WTC11 (cell line): ENCODE measurements at regions not wholly inside any gene's neighbourhood (a gene's known extent, or its start where the extent isn't known, plus 50 kb on each side); places are given as distances from the start of the nearest gene placed in this dataset.

Experiments used
- ATAC-seq: fragments of 200-7000 bp; cut with Tn5 transposase; 2 replicates; pipeline ENCODE4 v1.10.0; 2021; ENCODE audit warnings: mild to moderate bottlenecking, moderate library complexity
- CTCF ChIA-PET: fragments of 300-600 bp; sonication (Branson Sonifier 250); formaldehyde crosslinking; loops from one replicate; lab custom pipeline; 2021; ENCODE audit warnings: antibody characterized with exemption; lab: Charles Lee
- POLR2A ChIA-PET: fragments of 350-600 bp; sonication (Branson Sonifier 250); formaldehyde crosslinking; loops from one replicate; lab custom pipeline; 2021; ENCODE audit warnings: antibody characterized with exemption; lab: Charles Lee
- DNase-seq: peaks from one replicate; pipeline ENCODE4 v3.0.0; 2021; ENCODE audit warnings: low spot score
- H3K27ac Mint-ChIP-seq: 2 replicates; pipeline ENCODE4 v1.8.0; 2021; ENCODE audit warnings: mixed read lengths
- H3K27me3 Mint-ChIP-seq: 2 replicates; pipeline ENCODE4 v1.8.0; 2021; ENCODE audit warnings: low read depth, mild to moderate bottlenecking, moderate library complexity, mixed read lengths
- H3K36me3 Mint-ChIP-seq: 2 replicates; pipeline ENCODE4 v1.8.0; 2021; ENCODE audit warnings: mixed read lengths
- H3K4me1 Mint-ChIP-seq: 2 replicates; pipeline ENCODE4 v1.8.0; 2022; ENCODE audit warnings: mixed read lengths
- H3K4me3 Mint-ChIP-seq: 2 replicates; pipeline ENCODE4 v1.8.0; 2021; ENCODE audit warnings: mild to moderate bottlenecking, moderate library complexity, mixed read lengths
- H3K9me3 Mint-ChIP-seq: 2 replicates; pipeline ENCODE4 v1.8.0; 2021; ENCODE audit warnings: mixed read lengths
- ATF1 ChIP-seq: sonication (generic); formaldehyde crosslinking; IDR thresholded peaks from 2 replicates; pipeline ENCODE4 v1.8.1; 2023; ENCODE audit warnings: mild to moderate bottlenecking, moderate library complexity, missing genetic modification reagents
- ATF2 ChIP-seq: sonication (generic); formaldehyde crosslinking; IDR thresholded peaks from 2 replicates; pipeline ENCODE4 v1.8.1; 2022; ENCODE audit warnings: low read depth, missing genetic modification reagents, borderline replicate concordance
- E2F4 ChIP-seq: sonication (generic); formaldehyde crosslinking; IDR thresholded peaks from 2 replicates; pipeline ENCODE4 v1.8.1; 2022; ENCODE audit warnings: low read depth, mild to moderate bottlenecking, moderate library complexity, missing genetic modification reagents, borderline replicate concordance
- ELF4 ChIP-seq: sonication (generic); formaldehyde crosslinking; IDR thresholded peaks from 2 replicates; pipeline ENCODE4 v1.8.1; 2022; ENCODE audit warnings: low read depth, mild to moderate bottlenecking, moderate library complexity, missing genetic modification reagents
- FOXP1 ChIP-seq: sonication (generic); formaldehyde crosslinking; IDR thresholded peaks from 2 replicates; pipeline ENCODE4 v1.8.0; 2022; ENCODE audit warnings: missing genetic modification reagents, mild to moderate bottlenecking, moderate library complexity, borderline replicate concordance
- HMGA2 ChIP-seq: fragments of 250-450 bp; sonication (Bioruptor Pico); IDR thresholded peaks from 2 replicates; pipeline ENCODE4 v1.4.0; 2021; ENCODE audit warnings: mild to moderate bottlenecking, moderate library complexity
- IRF1 ChIP-seq: sonication (generic); formaldehyde crosslinking; IDR thresholded peaks from 2 replicates; pipeline ENCODE4 v1.8.0; 2023; ENCODE audit warnings: missing genetic modification reagents
- MLX ChIP-seq: sonication (generic); formaldehyde crosslinking; IDR thresholded peaks from 2 replicates; pipeline ENCODE4 v1.8.1; 2023; ENCODE audit warnings: mild to moderate bottlenecking, missing genetic modification reagents, moderate library complexity
- PRDM15 ChIP-seq: sonication (generic); formaldehyde crosslinking; IDR thresholded peaks from 2 replicates; pipeline ENCODE4 v1.8.0; 2022; ENCODE audit warnings: missing genetic modification reagents
- SP1 ChIP-seq: sonication (generic); formaldehyde crosslinking; conservative IDR thresholded peaks from 2 replicates; pipeline ENCODE4 v1.8.1; 2022; ENCODE audit warnings: missing genetic modification reagents
- STAT6 ChIP-seq: sonication (generic); formaldehyde crosslinking; conservative IDR thresholded peaks from 2 replicates; pipeline ENCODE4 v1.8.1; 2023; ENCODE audit warnings: mild to moderate bottlenecking, low read depth, missing genetic modification reagents, moderate library complexity
- TCF7 ChIP-seq: sonication (generic); formaldehyde crosslinking; IDR thresholded peaks from 2 replicates; pipeline ENCODE4 v1.8.0; 2022; ENCODE audit warnings: mild to moderate bottlenecking, low read depth, missing genetic modification reagents, moderate library complexity
- TP53 ChIP-seq: sonication (generic); formaldehyde crosslinking; IDR thresholded peaks from 2 replicates; pipeline ENCODE4 v1.8.1; 2023; ENCODE audit warnings: mild to moderate bottlenecking, missing genetic modification reagents
- ZBTB43 ChIP-seq: sonication (generic); formaldehyde crosslinking; IDR thresholded peaks from 2 replicates; pipeline ENCODE4 v1.8.1; 2023; ENCODE audit warnings: mild to moderate bottlenecking, missing genetic modification reagents
- ZNF396 ChIP-seq: fragments of 250-450 bp; sonication (Bioruptor Pico); IDR thresholded peaks from 2 replicates; pipeline ENCODE4 v1.8.0; 2021; ENCODE audit warnings: mild to moderate bottlenecking, moderate library complexity, borderline replicate concordance
- ZNF425 ChIP-seq: fragments of 250-450 bp; sonication (Bioruptor Pico); conservative IDR thresholded peaks from 2 replicates; pipeline ENCODE4 v1.9.0; 2021; ENCODE audit warnings: mild to moderate bottlenecking
- ZNF671 ChIP-seq: fragments of 250-450 bp; sonication (Bioruptor Pico); IDR thresholded peaks from 2 replicates; pipeline ENCODE4 v1.8.0; 2021; ENCODE audit warnings: mild to moderate bottlenecking

- CTCF ChIA-PET: interaction anchor here (1.0 to 1.2 kb wide), 2 partner anchors 12 to 539 kb away, joined by 3 read pairs; no protein-coding TSS in a partner anchor
- POLR2A ChIA-PET: no interaction called here
- peaks cover 6% of the 10 kb centered on the region; the same call in 1 of the 2 replicates for H3K9me3 Mint-ChIP-seq
- no peak overlapping the region for H3K4me3 Mint-ChIP-seq
- ATAC-seq (no peak), DNase-seq (no peak)
- H3K27me3 Mint-ChIP-seq: no peaks in the 10 kb centered on the region
- TF ChIP-seq PRDM15 (CRISPR knock-in tag) (no peak), SP1 (CRISPR knock-in tag) (no peak), ZNF671 (CRISPR knock-in tag) (no peak), ZBTB43 (no peak), TCF7 (CRISPR knock-in tag) (no peak), IRF1 (CRISPR knock-in tag) (no peak), ZNF396 (CRISPR knock-in tag) (no peak), ATF1 (CRISPR knock-in tag) (no peak), ATF2 (CRISPR knock-in tag) (no peak), MLX (CRISPR knock-in tag) (no peak), E2F4 (no peak), FOXP1 (no peak), ELF4 (CRISPR knock-in tag) (no peak), TP53 (CRISPR knock-in tag) (no peak), STAT6 (CRISPR knock-in tag) (no peak), HMGA2 (CRISPR knock-in tag) (no peak), ZNF425 (CRISPR knock-in tag) (no peak)
- no peak overlapping the region for H3K27ac Mint-ChIP-seq
- peaks cover under 1% of the 10 kb centered on the region; the same call in 1 of the 2 replicates for H3K4me1 Mint-ChIP-seq
- H3K36me3 Mint-ChIP-seq: no peaks in the 10 kb centered on the region
These were observed 60.6 kb upstream of the ADRA1B start for GRCh38 chr5:159855476-159856191.
